CD14-positive monocyte (primary cell): ENCODE measurements at regions not wholly inside any gene's neighbourhood (a gene's known extent, or its start where the extent isn't known, plus 50 kb on each side); places are given as distances from the start of the nearest gene placed in this dataset.

Source experiments
- DNase-seq, 3 donors: peaks; one replicate each; pipeline ENCODE4 v3.0.0-alpha.2; 2011 to 2022
- H2AFZ ChIP-seq: 2 replicates; pipeline ENCODE4 v1.6.0; 2012; ENCODE audit warnings: mild to moderate bottlenecking, low read depth, low read length, inconsistent platforms; ENCODE audit not compliant: insufficient read depth, poor library complexity, severe bottlenecking
- H3K27ac ChIP-seq, 2 donors: 1 replicate in 1 of 2; 2 replicates in 1 of 2; pipeline ENCODE4 v1.5.1; 2012 to 2013; ENCODE audit warnings: low read length in 2 of 2, control low read depth in 1 of 2, inconsistent platforms in 1 of 2, low read depth in 1 of 2, mild to moderate bottlenecking in 1 of 2
- H3K27me3 ChIP-seq, 2 donors: one replicate each; pipeline versions ENCODE4 v1.6.0 to v1.6.1; 2011 to 2013; ENCODE audit warnings: low read length in 2 of 2; ENCODE audit not compliant: control insufficient read depth in 2 of 2, insufficient read depth in 2 of 2
- H3K36me3 ChIP-seq, 2 donors: replicated peaks in 1 of 2; 1 replicate in 1 of 2; 2 replicates in 1 of 2; pipeline versions ENCODE4 v1.5.1 to v1.6.1; 2012 to 2013; ENCODE audit warnings: low read length in 2 of 2, control low read depth in 1 of 2, inconsistent platforms in 1 of 2, mild to moderate bottlenecking in 1 of 2; ENCODE audit not compliant: insufficient read depth in 2 of 2, control insufficient read depth in 1 of 2
- H3K4me1 ChIP-seq, 2 donors: 1 replicate in 1 of 2; 2 replicates in 1 of 2; pipeline versions ENCODE4 v1.5.1 to v1.6.1; 2012 to 2013; ENCODE audit warnings: low read length in 2 of 2, control low read depth in 1 of 2, inconsistent platforms in 1 of 2, mild to moderate bottlenecking in 1 of 2, moderate library complexity in 1 of 2; ENCODE audit not compliant: insufficient read depth in 2 of 2, control insufficient read depth in 1 of 2
- H3K4me2 ChIP-seq: replicated peaks from 2 replicates; pipeline ENCODE3; 2012; ENCODE audit warnings: low read length, moderate library complexity, mild to moderate bottlenecking; ENCODE audit not compliant: poor library complexity, severe bottlenecking; ENCODE audit errors: extremely low read depth
- H3K4me3 ChIP-seq, 3 experiments: fragments of 200-600 bp in 1 of 3; sonication (generic) in 1 of 3; replicated peaks in 1 of 3; 1 replicate in 2 of 3; 2 replicates in 1 of 3; pipeline ENCODE4 v1.5.1; 2011 to 2013; ENCODE audit warnings: low read length in 3 of 3, mild to moderate bottlenecking in 3 of 3, control low read depth in 2 of 3, low read depth in 2 of 3, inconsistent platforms in 1 of 3, moderate library complexity in 1 of 3
- H3K79me2 ChIP-seq: 2 replicates; pipeline ENCODE4 v1.6.0; 2012; ENCODE audit warnings: mild to moderate bottlenecking, control low read depth, inconsistent platforms, low read length, moderate library complexity; ENCODE audit not compliant: insufficient read depth
- H3K9ac ChIP-seq: 2 replicates; pipeline ENCODE4 v1.6.0; 2017; ENCODE audit warnings: low read length, mild to moderate bottlenecking; ENCODE audit not compliant: insufficient read depth, poor library complexity, severe bottlenecking
- H3K9me3 ChIP-seq, 2 donors: replicated peaks in 1 of 2; 1 replicate in 1 of 2; 2 replicates in 1 of 2; pipeline versions ENCODE4 v1.5.1 to v1.6.1; 2012 to 2013; ENCODE audit warnings: low read length in 2 of 2, control low read depth in 1 of 2; ENCODE audit not compliant: control insufficient read depth in 1 of 2, insufficient read depth in 1 of 2
- H4K20me1 ChIP-seq: 2 replicates; pipeline ENCODE4 v1.6.0; 2012; ENCODE audit warnings: mild to moderate bottlenecking, low read length, control low read depth, moderate library complexity; ENCODE audit not compliant: insufficient read depth
- H3K27ac Mint-ChIP-seq, 7 donors: one replicate each; pipeline ENCODE4 v1.8.0; 2020; ENCODE audit warnings: mild to moderate bottlenecking in 7 of 7, mixed read lengths in 7 of 7, moderate library complexity in 6 of 7, inconsistent platforms in 2 of 7
- H3K27me3 Mint-ChIP-seq, 3 donors: one replicate each; pipeline ENCODE4 v1.8.0; 2021 to 2022; ENCODE audit warnings: low read depth in 3 of 3, mild to moderate bottlenecking in 3 of 3, mixed read lengths in 3 of 3, moderate library complexity in 3 of 3, inconsistent platforms in 1 of 3
- H3K36me3 Mint-ChIP-seq, 2 donors: one replicate each; pipeline ENCODE4 v1.8.0; 2020; ENCODE audit warnings: mixed read lengths in 2 of 2, inconsistent platforms in 1 of 2, mild to moderate bottlenecking in 1 of 2
- H3K4me1 Mint-ChIP-seq: one replicate; pipeline ENCODE4 v1.8.0; 2020; ENCODE audit warnings: mild to moderate bottlenecking, mixed read lengths
- H3K4me3 Mint-ChIP-seq, 2 donors: one replicate each; pipeline ENCODE4 v1.8.0; 2020; ENCODE audit warnings: mild to moderate bottlenecking in 2 of 2, mixed read lengths in 2 of 2, moderate library complexity in 1 of 2
- H3K9me3 Mint-ChIP-seq, 7 donors: one replicate each; pipeline ENCODE4 v1.8.0; 2020 to 2022; ENCODE audit warnings: mixed read lengths in 7 of 7, mild to moderate bottlenecking in 6 of 7, moderate library complexity in 6 of 7, inconsistent platforms in 2 of 7
- CTCF ChIP-seq: fragments of 200-600 bp; IDR thresholded peaks from one replicate; pipeline ENCODE4 v1.8.0; 2022; ENCODE audit warnings: antibody characterized with exemption, mild to moderate bottlenecking
- WGBS: methylation state at CpG from one replicate; pipeline ENCODE4 v1.1.5; 2013; ENCODE audit warnings: missing lambda C conversion rate; ENCODE audit not compliant: insufficient coverage; 5-methylcytosine and 5-hydroxymethylcytosine counted together
- intact Hi-C, 2 donors: fragments of 100-400 bp; cut with micrococcal nuclease; formaldehyde crosslinking; loops; one replicate each; pipeline versions ENCODE4 v1.15.0 to v1.15.1; 2023

DNA sequence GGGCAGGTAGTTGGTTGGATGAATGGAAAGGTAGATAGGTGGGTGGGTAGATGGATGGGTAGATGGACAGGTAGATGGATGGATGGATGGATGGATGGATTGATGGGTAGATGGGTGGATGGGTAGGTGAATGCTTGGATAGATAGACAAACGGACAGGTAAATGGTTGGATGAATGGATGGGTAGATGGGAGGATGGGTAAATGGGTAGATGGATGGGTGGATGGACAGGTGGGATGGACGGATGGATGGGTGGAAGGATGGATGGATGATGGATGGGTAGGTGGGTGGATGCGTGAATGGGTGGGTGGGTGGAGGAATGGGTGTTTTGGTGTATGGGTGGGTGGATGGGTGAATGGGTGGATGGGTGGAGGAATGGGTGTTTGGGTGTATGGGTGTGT, 50.1 kb upstream of the ASAP2 start:
- H3K27me3 ChIP-seq, result no peaks in the 10 kb centered on the region
- H3K4me1 ChIP-seq, result peaks cover 15% of the 10 kb centered on the region in 2 donors
- no peak overlapping the region for H2AFZ ChIP-seq
- no peak overlapping the region for H3K27ac ChIP-seq
- peaks cover 0 to 2% (median 0%) of the 10 kb centered on the region in 7 donors for H3K9me3 Mint-ChIP-seq
- H4K20me1 ChIP-seq, result no peaks in the 10 kb centered on the region
- no peak for DNase-seq
- TF ChIP-seq CTCF, result no peak
- H3K4me3 Mint-ChIP-seq, result no peak overlapping the region
- WGBS, result 95% methylated on average over 2 of the region's 3 CpGs
- H3K4me3 ChIP-seq, result no peak overlapping the region
- H3K9ac ChIP-seq, result no peak overlapping the region
- peaks cover 8 to 14% (median 9%) of the 10 kb centered on the region in 3 donors for H3K27me3 Mint-ChIP-seq
- no peaks in the 10 kb centered on the region for H3K36me3 Mint-ChIP-seq
- H3K79me2 ChIP-seq, result no peaks in the 10 kb centered on the region
- no peak overlapping the region for H3K4me2 ChIP-seq
- peaks cover 16% of the 10 kb centered on the region for H3K4me1 Mint-ChIP-seq
- intact Hi-C loops, result no loop called here
- H3K36me3 ChIP-seq, result no peaks in the 10 kb centered on the region
- no peaks in the 10 kb centered on the region for H3K9me3 ChIP-seq
- no peak overlapping the region for H3K27ac Mint-ChIP-seq

DNA sequence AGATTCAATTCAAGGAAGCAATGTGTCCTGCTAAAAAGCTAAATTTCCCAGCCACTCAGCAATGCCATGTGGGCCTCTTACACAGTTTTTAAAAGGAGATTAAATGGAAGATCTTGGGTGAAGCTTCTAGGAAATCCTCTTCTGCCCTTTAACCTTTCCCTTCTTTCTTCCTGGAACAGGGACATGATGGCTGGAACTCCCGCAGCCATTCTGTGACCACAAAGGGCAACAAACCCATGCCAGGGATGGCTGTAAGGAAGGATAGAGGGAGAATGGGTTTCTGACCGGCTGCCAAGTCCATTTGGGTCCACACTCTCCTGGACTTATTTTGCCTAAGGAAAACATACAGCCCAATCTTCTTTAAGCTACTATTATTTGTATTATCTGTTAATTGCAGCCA, 52.6 kb upstream of the ASAP2 start:
- Histone ChIP-seq H3K27ac (no peak overlapping the region), H3K36me3 (no peaks in the 10 kb centered on the region), H3K27me3 (no peaks in the 10 kb centered on the region), H3K79me2 (no peaks in the 10 kb centered on the region), H3K9me3 (no peaks in the 10 kb centered on the region), H3K4me2 (no peak overlapping the region), H4K20me1 (no peaks in the 10 kb centered on the region), H2AFZ (no peak overlapping the region), H3K4me3 (no peak overlapping the region), H3K4me1 (peaks cover 15% of the 10 kb centered on the region in 2 donors), H3K9ac (no peak overlapping the region)
- Mint-ChIP-seq H3K9me3 (peaks cover 0 to 2% (median 0%) of the 10 kb centered on the region in 7 donors), H3K27me3 (peaks cover 8 to 14% (median 9%) of the 10 kb centered on the region in 3 donors), H3K4me1 (peaks cover 16% of the 10 kb centered on the region), H3K36me3 (no peaks in the 10 kb centered on the region), H3K27ac (no peak overlapping the region), H3K4me3 (no peak overlapping the region)
- intact Hi-C loops, result no loop called here
- no peak for TF ChIP-seq CTCF
- no CpG with 5 or more reads among the region's 2 CpGs for WGBS
- no peak for DNase-seq
